Neural cell (in vitro differentiated cells): ENCODE measurements at regions not wholly inside any gene's neighbourhood (a gene's known extent, or its start where the extent isn't known, plus 50 kb on each side); places are given as distances from the start of the nearest gene placed in this dataset.

Source experiments
- H2AFZ ChIP-seq: fragments of 200-600, 300-800 bp; sonication (generic), shearing (Covaris generic); 2 replicates; pipeline ENCODE4 v1.6.0; 2014; ENCODE audit warnings: low read depth, mild to moderate bottlenecking, antibody characterized with exemption, low read length, moderate library complexity
- H3F3A ChIP-seq: fragments of 200-600 bp; shearing (Covaris generic); 2 replicates; pipeline ENCODE4 v1.6.1; 2016; ENCODE audit warnings: mild to moderate bottlenecking, moderate library complexity, mixed read lengths, antibody characterized with exemption, low read length; ENCODE audit not compliant: insufficient read depth, poor library complexity, severe bottlenecking
- H3K27ac ChIP-seq: fragments of 200-600, 300-800 bp; sonication (generic), shearing (Covaris generic); 2 replicates; pipeline ENCODE4 v1.5.1; 2014; ENCODE audit warnings: mild to moderate bottlenecking, low read length, moderate library complexity
- H3K27me3 ChIP-seq: fragments of 300-800, 200-600 bp; sonication (generic), shearing (Covaris generic); 2 replicates; pipeline ENCODE4 v1.6.0; 2014; ENCODE audit warnings: mild to moderate bottlenecking, low read depth, low read length, moderate library complexity; ENCODE audit not compliant: insufficient read depth
- H3K36me3 ChIP-seq: fragments of 300-800, 200-600 bp; sonication (generic), shearing (Covaris generic); 2 replicates; pipeline ENCODE4 v1.5.1; 2014; ENCODE audit warnings: mild to moderate bottlenecking, antibody characterized with exemption, low read length, moderate library complexity; ENCODE audit not compliant: insufficient read depth
- H3K4me2 ChIP-seq: fragments of 300-800, 200-600 bp; sonication (generic), shearing (Covaris generic); 2 replicates; pipeline ENCODE4 v1.6.0; 2014; ENCODE audit warnings: mild to moderate bottlenecking, low read length
- H3K4me3 ChIP-seq: fragments of 300-800, 200-600 bp; sonication (generic), shearing (Covaris generic); 2 replicates; pipeline ENCODE4 v1.5.1; 2014; ENCODE audit warnings: mild to moderate bottlenecking, low read length, moderate library complexity
- H3K79me2 ChIP-seq: fragments of 200-600 bp; shearing (Covaris generic); replicated peaks from 2 replicates; pipeline ENCODE4 v1.6.0; 2014; ENCODE audit warnings: mild to moderate bottlenecking, low read length, moderate library complexity; ENCODE audit not compliant: insufficient read depth
- H3K9ac ChIP-seq: fragments of 300-800, 200-600 bp; sonication (generic), shearing (Covaris generic); 2 replicates; pipeline ENCODE4 v1.6.1; 2016; ENCODE audit warnings: mild to moderate bottlenecking, low read length, mixed read lengths
- H3K9me2 ChIP-seq: fragments of 200-600 bp; shearing (Covaris generic); 2 replicates; pipeline ENCODE4 v1.6.1; 2016; ENCODE audit warnings: mild to moderate bottlenecking, low read length, mixed read lengths; ENCODE audit not compliant: insufficient read depth
- H3K9me3 ChIP-seq: fragments of 200-600, 300-800 bp; sonication (generic), shearing (Covaris generic); 2 replicates; pipeline ENCODE4 v1.6.1; 2016; ENCODE audit warnings: mild to moderate bottlenecking, mixed run types, low read length, moderate library complexity, mixed read lengths
- H4K20me1 ChIP-seq: fragments of 200-600 bp; shearing (Covaris generic); 2 replicates; pipeline ENCODE4 v1.6.1; 2016; ENCODE audit warnings: mild to moderate bottlenecking, mixed run types; ENCODE audit not compliant: insufficient read depth
- EP300 ChIP-seq: fragments of 450-650 bp; conservative IDR thresholded peaks from 2 replicates; pipeline ENCODE4 v1.6.1; 2014; ENCODE audit warnings: antibody characterized with exemption, mild to moderate bottlenecking, moderate library complexity; ENCODE audit not compliant: poor library complexity, severe bottlenecking
- EZH2 ChIP-seq: fragments of 200-600, 300-800 bp; shearing (Covaris generic), sonication (generic); IDR thresholded peaks from 2 replicates; pipeline ENCODE4 v1.6.1; 2014; ENCODE audit warnings: antibody characterized with exemption, low read length, borderline replicate concordance, mild to moderate bottlenecking; ENCODE audit not compliant: insufficient read depth, poor library complexity, severe bottlenecking
- MXI1 ChIP-seq: fragments of 450-650 bp; conservative IDR thresholded peaks from 2 replicates; pipeline ENCODE4 v1.6.1; 2014; ENCODE audit warnings: antibody characterized with exemption, mild to moderate bottlenecking; ENCODE audit not compliant: poor library complexity, severe bottlenecking
- POLR2AphosphoS5 ChIP-seq: IDR thresholded peaks from 2 replicates; pipeline ENCODE4 v1.6.1; 2012
- RAD21 ChIP-seq: fragments of 450-650 bp; conservative IDR thresholded peaks from 2 replicates; pipeline ENCODE4 v1.6.1; 2014; ENCODE audit warnings: antibody characterized with exemption, mild to moderate bottlenecking, moderate library complexity
- REST ChIP-seq: IDR thresholded peaks from 2 replicates; pipeline ENCODE4 v1.6.1; 2012; ENCODE audit warnings: borderline replicate concordance
- SMC3 ChIP-seq: fragments of 450-650 bp; conservative IDR thresholded peaks from 2 replicates; pipeline ENCODE4 v1.6.1; 2014; ENCODE audit warnings: antibody characterized with exemption, mild to moderate bottlenecking, moderate library complexity; ENCODE audit not compliant: poor library complexity
- TAF1 ChIP-seq: IDR thresholded peaks from 2 replicates; pipeline ENCODE4 v1.6.1; 2012; ENCODE audit warnings: low read depth
- TF ChIP-seq, protein P1 (sequence below): fragments of 450-650 bp; IDR thresholded peaks from 2 replicates; pipeline ENCODE4 v1.5.1; 2014; ENCODE audit warnings: antibody characterized with exemption, mild to moderate bottlenecking, moderate library complexity; ENCODE audit not compliant: poor library complexity, severe bottlenecking

GRCh38 chr1:88562991-88563390 lies 121.1 kb upstream of the PKN2 start:
- no peaks in the 10 kb centered on the region for H3K9me3 ChIP-seq
- no peak overlapping the region for H2AFZ ChIP-seq
- no peaks in the 10 kb centered on the region for H4K20me1 ChIP-seq
- no peak overlapping the region for H3K9ac ChIP-seq
- H3K27ac ChIP-seq, result no peak overlapping the region
- no peak overlapping the region for H3K4me3 ChIP-seq
- H3K36me3 ChIP-seq, result no peaks in the 10 kb centered on the region
- TF ChIP-seq REST (no peak), SMC3 (no peak), MXI1 (no peak), TAF1 (no peak), RAD21 (no peak), POLR2AphosphoS5 (no peak), EZH2 (no peak), EP300 (no peak)
- TF ChIP-seq, protein P1, sequence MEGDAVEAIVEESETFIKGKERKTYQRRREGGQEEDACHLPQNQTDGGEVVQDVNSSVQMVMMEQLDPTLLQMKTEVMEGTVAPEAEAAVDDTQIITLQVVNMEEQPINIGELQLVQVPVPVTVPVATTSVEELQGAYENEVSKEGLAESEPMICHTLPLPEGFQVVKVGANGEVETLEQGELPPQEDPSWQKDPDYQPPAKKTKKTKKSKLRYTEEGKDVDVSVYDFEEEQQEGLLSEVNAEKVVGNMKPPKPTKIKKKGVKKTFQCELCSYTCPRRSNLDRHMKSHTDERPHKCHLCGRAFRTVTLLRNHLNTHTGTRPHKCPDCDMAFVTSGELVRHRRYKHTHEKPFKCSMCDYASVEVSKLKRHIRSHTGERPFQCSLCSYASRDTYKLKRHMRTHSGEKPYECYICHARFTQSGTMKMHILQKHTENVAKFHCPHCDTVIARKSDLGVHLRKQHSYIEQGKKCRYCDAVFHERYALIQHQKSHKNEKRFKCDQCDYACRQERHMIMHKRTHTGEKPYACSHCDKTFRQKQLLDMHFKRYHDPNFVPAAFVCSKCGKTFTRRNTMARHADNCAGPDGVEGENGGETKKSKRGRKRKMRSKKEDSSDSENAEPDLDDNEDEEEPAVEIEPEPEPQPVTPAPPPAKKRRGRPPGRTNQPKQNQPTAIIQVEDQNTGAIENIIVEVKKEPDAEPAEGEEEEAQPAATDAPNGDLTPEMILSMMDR, result no peak
- no peaks in the 10 kb centered on the region for H3K79me2 ChIP-seq
- H3F3A ChIP-seq, result no peaks in the 10 kb centered on the region
- H3K27me3 ChIP-seq, result no peaks in the 10 kb centered on the region
- no peaks in the 10 kb centered on the region for H3K9me2 ChIP-seq
- no peak overlapping the region for H3K4me2 ChIP-seq

- no peaks in the 10 kb centered on the region for H3F3A ChIP-seq
- H3K27me3 ChIP-seq, result no peaks in the 10 kb centered on the region
- no peaks in the 10 kb centered on the region for H3K79me2 ChIP-seq
- no peak overlapping the region for H3K4me3 ChIP-seq
- no peak for TF ChIP-seq EZH2
- TF ChIP-seq POLR2AphosphoS5, result no peak
- TF ChIP-seq SMC3, result no peak
- no peak for TF ChIP-seq REST
- TF ChIP-seq, protein P1, result no peak
- no peak for TF ChIP-seq TAF1
- TF ChIP-seq EP300, result no peak
- no peak for TF ChIP-seq RAD21
- no peak for TF ChIP-seq MXI1
- no peak overlapping the region for H3K27ac ChIP-seq
- no peaks in the 10 kb centered on the region for H3K9me2 ChIP-seq
- H3K9me3 ChIP-seq, result no peaks in the 10 kb centered on the region
- no peak overlapping the region for H2AFZ ChIP-seq
- no peak overlapping the region for H3K9ac ChIP-seq
- H4K20me1 ChIP-seq, result no peaks in the 10 kb centered on the region
- no peaks in the 10 kb centered on the region for H3K36me3 ChIP-seq
- no peak overlapping the region for H3K4me2 ChIP-seq
Observed at GRCh38 chr1:88566615-88567387, 117.3 kb upstream of the PKN2 start.
